Transverse colon (tissue), 4 donors: ENCODE measurements at regions not wholly inside any gene's neighbourhood (a gene's known extent, or its start where the extent isn't known, plus 50 kb on each side); places are given as distances from the start of the nearest gene placed in this dataset.

Experiments used
- DNase-seq: peaks from one replicate; pipeline ENCODE4 v3.0.0-alpha.2; 2019
- H3K27ac ChIP-seq, 4 donors: fragments of 200-600 bp; sonication (generic); 2 replicates each; pipeline ENCODE4 v1.5.1; 2016 to 2018; ENCODE audit warnings: inconsistent platforms in 4 of 4
- H3K27me3 ChIP-seq: fragments of 200-600 bp; sonication (generic); 2 replicates; pipeline ENCODE4 v1.5.1; 2017; ENCODE audit warnings: inconsistent platforms
- H3K36me3 ChIP-seq, 4 donors: fragments of 200-600 bp; sonication (generic); 2 replicates each; pipeline ENCODE4 v1.5.1; 2017 to 2019; ENCODE audit warnings: inconsistent platforms in 4 of 4
- H3K4me1 ChIP-seq, 4 donors: fragments of 200-600 bp; sonication (generic); 2 replicates each; pipeline ENCODE4 v1.5.1; 2017 to 2020; ENCODE audit warnings: inconsistent platforms in 4 of 4
- H3K4me3 ChIP-seq, 4 donors: fragments of 200-600 bp; sonication (generic); 1 replicate in 1 of 4; 2 replicates in 3 of 4; pipeline versions ENCODE4 v1.5.1 to v1.6.1; 2017 to 2019; ENCODE audit warnings: inconsistent platforms in 4 of 4
- H3K9me3 ChIP-seq, 2 donors: fragments of 200-600 bp; sonication (generic); 2 replicates each; pipeline ENCODE4 v1.5.1; 2017 to 2019; ENCODE audit warnings: inconsistent platforms in 2 of 2
- EP300 ChIP-seq: sonication (generic); formaldehyde crosslinking; IDR thresholded peaks from one replicate; pipeline ENCODE4 v1.6.1; 2017; ENCODE audit warnings: antibody characterized with exemption, low read depth
- POLR2A ChIP-seq: fragments of 450-650 bp; IDR thresholded peaks from one replicate; pipeline ENCODE4 v1.6.1; 2016; ENCODE audit warnings: antibody characterized with exemption, mild to moderate bottlenecking, moderate library complexity
- POLR2AphosphoS5 ChIP-seq, 3 donors: sonication (generic); formaldehyde crosslinking; IDR thresholded peaks; one replicate each; pipeline ENCODE4 v1.6.1; 2016; ENCODE audit warnings: antibody characterized with exemption in 3 of 3
- WGBS, 2 donors: methylation state at CpG; one replicate each; pipeline ENCODE4 v1.1.5; 2018; ENCODE audit warnings: low coverage in 1 of 2; 5-methylcytosine and 5-hydroxymethylcytosine counted together
- in situ Hi-C, 4 donors: fragments of 200-750 bp; cut with MboI; loops; one replicate each; pipeline versions ENCODE4 v1.15.0 to v1.15.1; 2017; ENCODE audit warnings: low sequenced_read_pairs in 3 of 4, low pct_ligation_motif_present in 1 of 4, low pct_unique_long_range_greater_than_20kb in 1 of 4
- intact Hi-C: fragments of 100-400 bp; cut with DNase I; formaldehyde crosslinking; loops from one replicate; pipeline ENCODE4 v1.15.1; 2023; ENCODE audit warnings: low total_unique reads
- TF ChIP-seq, protein P1 (sequence below), 5 experiments: fragments of 200-600 bp in 3 of 5; fragments of 450-650 bp in 2 of 5; sonication (generic) in 3 of 5; IDR thresholded peaks; 1 replicate in 2 of 5; 2 replicates in 3 of 5; pipeline ENCODE4 v1.5.1; 2016 to 2017; ENCODE audit warnings: antibody characterized with exemption in 5 of 5, inconsistent platforms in 3 of 5, mild to moderate bottlenecking in 2 of 5, moderate library complexity in 1 of 5

DNA sequence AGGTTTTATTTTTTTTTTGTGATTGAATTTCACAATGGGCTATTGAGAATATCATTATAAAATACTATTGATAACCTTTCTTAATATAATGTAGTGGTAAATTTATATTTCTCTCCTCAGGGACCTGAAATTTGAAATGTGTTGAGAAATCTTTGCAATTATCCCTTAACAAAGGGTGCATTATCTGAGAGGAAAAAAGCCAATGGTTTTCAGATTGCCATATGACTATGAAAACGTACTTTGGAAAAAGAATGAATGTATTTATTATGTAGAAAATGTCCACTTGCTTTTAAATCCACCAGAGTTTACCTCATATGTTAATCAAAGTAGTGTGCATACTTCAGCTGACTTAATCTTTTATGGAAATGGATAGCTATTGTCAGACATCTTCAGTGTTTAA lies 441.1 kb downstream of the AMY1C start:
- Histone ChIP-seq H3K27ac (no peak overlapping the region), H3K9me3 (no peaks in the 10 kb centered on the region), H3K4me1 (no peaks in the 10 kb centered on the region), H3K27me3 (no peaks in the 10 kb centered on the region), H3K4me3 (no peak overlapping the region), H3K36me3 (no peaks in the 10 kb centered on the region)
- TF ChIP-seq POLR2A (no peak), EP300 (no peak), POLR2AphosphoS5 (IDR thresholded peaks at IDR 0.05) (no peak)
- TF ChIP-seq, protein P1, sequence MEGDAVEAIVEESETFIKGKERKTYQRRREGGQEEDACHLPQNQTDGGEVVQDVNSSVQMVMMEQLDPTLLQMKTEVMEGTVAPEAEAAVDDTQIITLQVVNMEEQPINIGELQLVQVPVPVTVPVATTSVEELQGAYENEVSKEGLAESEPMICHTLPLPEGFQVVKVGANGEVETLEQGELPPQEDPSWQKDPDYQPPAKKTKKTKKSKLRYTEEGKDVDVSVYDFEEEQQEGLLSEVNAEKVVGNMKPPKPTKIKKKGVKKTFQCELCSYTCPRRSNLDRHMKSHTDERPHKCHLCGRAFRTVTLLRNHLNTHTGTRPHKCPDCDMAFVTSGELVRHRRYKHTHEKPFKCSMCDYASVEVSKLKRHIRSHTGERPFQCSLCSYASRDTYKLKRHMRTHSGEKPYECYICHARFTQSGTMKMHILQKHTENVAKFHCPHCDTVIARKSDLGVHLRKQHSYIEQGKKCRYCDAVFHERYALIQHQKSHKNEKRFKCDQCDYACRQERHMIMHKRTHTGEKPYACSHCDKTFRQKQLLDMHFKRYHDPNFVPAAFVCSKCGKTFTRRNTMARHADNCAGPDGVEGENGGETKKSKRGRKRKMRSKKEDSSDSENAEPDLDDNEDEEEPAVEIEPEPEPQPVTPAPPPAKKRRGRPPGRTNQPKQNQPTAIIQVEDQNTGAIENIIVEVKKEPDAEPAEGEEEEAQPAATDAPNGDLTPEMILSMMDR (IDR thresholded peaks at IDR 0.05) = no peak
- no peak for DNase-seq
- in situ Hi-C loops = no loop called here
- intact Hi-C loops = no loop called here
- WGBS, 2 donors = 11 to 36% methylated on average over 1 of the region's 1 CpG

DNA sequence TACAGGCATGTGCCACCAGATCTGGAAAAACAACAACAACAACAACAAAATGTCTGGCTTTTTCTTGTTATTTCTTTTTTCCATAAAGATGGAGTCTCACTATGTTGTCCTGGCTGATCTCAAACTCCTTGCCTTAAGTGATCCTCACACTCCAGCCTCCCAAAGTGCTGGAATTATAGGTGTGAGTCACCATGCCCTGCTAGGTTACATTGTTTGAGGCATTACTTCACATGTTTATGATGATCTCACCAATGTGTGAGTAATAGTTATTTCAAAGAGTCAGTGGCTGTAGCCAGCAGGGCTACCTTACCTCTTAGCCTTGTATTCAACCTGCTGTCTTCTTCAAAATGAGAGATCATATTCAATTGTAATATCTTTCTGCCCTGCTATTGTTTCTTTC lies 445.7 kb downstream of the AMY1C start:
- H3K27me3 ChIP-seq = no peaks in the 10 kb centered on the region
- H3K9me3 ChIP-seq = no peaks in the 10 kb centered on the region
- intact Hi-C loops (no loop called here), in situ Hi-C loops (no loop called here)
- H3K36me3 ChIP-seq = no peaks in the 10 kb centered on the region
- no peak overlapping the region for H3K4me3 ChIP-seq
- no peak for DNase-seq
- H3K27ac ChIP-seq = no peak overlapping the region
- H3K4me1 ChIP-seq = no peaks in the 10 kb centered on the region
- TF ChIP-seq, protein P1 (IDR thresholded peaks at IDR 0.05) = no peak
- TF ChIP-seq POLR2AphosphoS5 (IDR thresholded peaks at IDR 0.05) = no peak

- intact Hi-C loops = no loop called here
These were observed 446.4 kb downstream of the AMY1C start for GRCh38 chr1:104196136-104196535.

DNA sequence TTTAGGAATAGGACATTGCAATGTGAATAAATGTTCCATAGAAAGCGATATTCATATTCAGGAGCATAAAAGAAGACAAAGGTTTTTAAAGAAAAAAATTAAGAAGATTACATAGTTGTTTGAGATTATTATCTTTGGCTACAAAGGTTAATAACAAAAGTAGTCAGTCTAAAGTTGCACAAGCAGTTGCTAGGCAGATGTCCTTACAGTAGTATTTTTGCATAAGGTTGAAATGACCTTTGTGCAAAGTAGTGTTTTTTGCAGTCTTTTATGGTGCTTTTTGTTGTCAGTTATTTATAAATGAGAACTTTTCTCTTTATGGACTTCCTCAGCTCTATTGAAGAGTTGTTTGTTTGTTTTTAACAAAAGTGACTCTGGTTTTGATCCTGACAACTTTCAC lies 447.8 kb downstream of the AMY1C start:
- H3K36me3 ChIP-seq = no peaks in the 10 kb centered on the region

More at GRCh38 chr1:104196136-104196535, 446.4 kb downstream of the AMY1C start:
- TF ChIP-seq POLR2A (no peak), EP300 (no peak), POLR2AphosphoS5 (IDR thresholded peaks at IDR 0.05) (no peak)
- TF ChIP-seq, protein P1 (IDR thresholded peaks at IDR 0.05) = no peak
- H3K27me3 ChIP-seq = no peaks in the 10 kb centered on the region
- no peak overlapping the region for H3K27ac ChIP-seq
- no peaks in the 10 kb centered on the region for H3K9me3 ChIP-seq
- in situ Hi-C loops = no loop called here
- DNase-seq = no peak
- no peaks in the 10 kb centered on the region for H3K4me1 ChIP-seq
- H3K4me3 ChIP-seq = no peak overlapping the region
- H3K36me3 ChIP-seq = no peaks in the 10 kb centered on the region

More for the DNA sequence above, 447.8 kb downstream of the AMY1C start:
- Histone ChIP-seq H3K27me3 (no peaks in the 10 kb centered on the region), H3K27ac (no peak overlapping the region), H3K4me3 (no peak overlapping the region), H3K4me1 (no peaks in the 10 kb centered on the region), H3K9me3 (no peaks in the 10 kb centered on the region)
- in situ Hi-C loops (no loop called here), intact Hi-C loops (no loop called here)
- DNase-seq = no peak
- WGBS, 2 donors = 68 to 100% methylated on average over 1 of the region's 1 CpG
- TF ChIP-seq, protein P1 (IDR thresholded peaks at IDR 0.05) = no peak
- TF ChIP-seq POLR2AphosphoS5 (IDR thresholded peaks at IDR 0.05) (no peak), EP300 (no peak), POLR2A (no peak)
